HEK293 (cell line): ENCODE measurements at regions not wholly inside any gene's neighbourhood (a gene's known extent, or its start where the extent isn't known, plus 50 kb on each side); places are given as distances from the start of the nearest gene placed in this dataset.

Experiments
- CTCF ChIA-PET: fragments of 350-600 bp; formaldehyde crosslinking; extraction: SDS; loops from one replicate; lab custom pipeline; 2021; ENCODE audit warnings: antibody characterized with exemption; lab: Yijun Ruan, JAX
- POLR2A ChIA-PET: fragments of 300-600 bp; formaldehyde crosslinking; extraction: SDS; loops from one replicate; lab custom pipeline; 2020; ENCODE audit warnings: antibody characterized with exemption, inconsistent platforms; lab: Yijun Ruan, JAX
- H3K27ac ChIP-seq: fragments of 200-500 bp; sonication (Bioruptor generic); 2 replicates; pipeline ENCODE4 v1.5.1; 2014; ENCODE audit warnings: low read depth, low read length, control low read depth, inconsistent platforms; ENCODE audit errors: extremely low read depth
- H3K36me3 ChIP-seq, 2 experiments: fragments of 200-500 bp in 1 of 2; sonication (Bioruptor generic) in 1 of 2; 1 replicate in 1 of 2; 2 replicates in 1 of 2; pipeline ENCODE4 v1.5.1; 2014 to 2017; ENCODE audit warnings: inconsistent platforms in 2 of 2, low read length in 2 of 2; ENCODE audit not compliant: control insufficient read depth in 2 of 2, insufficient read depth in 1 of 2
- H3K4me1 ChIP-seq: fragments of 200-500 bp; sonication (Bioruptor generic); 2 replicates; pipeline ENCODE4 v1.5.1; 2014; ENCODE audit warnings: mild to moderate bottlenecking, low read length, inconsistent platforms; ENCODE audit not compliant: control insufficient read depth, insufficient read depth
- H3K4me3 ChIP-seq: 2 replicates; pipeline ENCODE4 v1.5.1; 2011; ENCODE audit warnings: low read depth, mild to moderate bottlenecking, control low read depth, low read length, moderate library complexity
- H3K9me3 ChIP-seq: fragments of 200-500 bp; sonication (Bioruptor generic); 2 replicates; pipeline ENCODE4 v1.5.1; 2014; ENCODE audit warnings: low read depth, low read length, inconsistent platforms; ENCODE audit not compliant: control insufficient read depth, insufficient read depth
- HIC1 ChIP-seq: fragments of 450-650 bp; formaldehyde crosslinking; IDR thresholded peaks from 2 replicates; pipeline ENCODE4 v1.5.1; 2016; ENCODE audit warnings: missing biosample characterization, missing genetic modification characterization
- KLF10 ChIP-seq: fragments of 450-650 bp; IDR thresholded peaks from 2 replicates; pipeline ENCODE4 v1.5.1; 2018; ENCODE audit warnings: missing biosample characterization, mild to moderate bottlenecking, missing genetic modification characterization
- SALL2 ChIP-seq: fragments of 450-650 bp; formaldehyde crosslinking; IDR thresholded peaks from 2 replicates; pipeline ENCODE4 v1.5.0; 2017; ENCODE audit warnings: missing biosample characterization, mild to moderate bottlenecking, missing genetic modification characterization, borderline replicate concordance
- SCRT2 ChIP-seq: fragments of 450-650 bp; formaldehyde crosslinking; IDR thresholded peaks from 2 replicates; pipeline ENCODE4 v1.5.1; 2016; ENCODE audit warnings: missing biosample characterization, missing genetic modification characterization
- SETDB1 ChIP-seq: IDR thresholded peaks from one replicate; pipeline ENCODE4 v1.6.1; 2017; ENCODE audit warnings: mild to moderate bottlenecking, low read length, moderate library complexity, mixed read lengths; ENCODE audit not compliant: insufficient read length
- SP2 ChIP-seq: fragments of 450-650 bp; formaldehyde crosslinking; IDR thresholded peaks from 2 replicates; pipeline ENCODE4 v1.5.1; 2016; ENCODE audit warnings: missing biosample characterization, missing genetic modification characterization
- TSHZ1 ChIP-seq: fragments of 450-650 bp; formaldehyde crosslinking; IDR thresholded peaks from 2 replicates; pipeline ENCODE4 v1.5.1; 2016; ENCODE audit warnings: missing biosample characterization, missing genetic modification characterization, borderline replicate concordance
- ZBTB48 ChIP-seq: fragments of 450-650 bp; formaldehyde crosslinking; IDR thresholded peaks from 2 replicates; pipeline ENCODE4 v1.5.1; 2016; ENCODE audit warnings: missing biosample characterization, missing genetic modification characterization
- ZNF10 ChIP-seq: fragments of 450-650 bp; formaldehyde crosslinking; IDR thresholded peaks from 2 replicates; pipeline ENCODE4 v1.5.1; 2017; ENCODE audit warnings: missing biosample characterization, missing genetic modification characterization
- ZNF202 ChIP-seq: fragments of 450-650 bp; formaldehyde crosslinking; IDR thresholded peaks from 2 replicates; pipeline ENCODE4 v1.5.1; 2016; ENCODE audit warnings: missing biosample characterization, missing genetic modification characterization, borderline replicate concordance
- ZNF214 ChIP-seq: fragments of 450-650 bp; formaldehyde crosslinking; IDR thresholded peaks from 2 replicates; pipeline ENCODE4 v1.5.1; 2017; ENCODE audit warnings: missing biosample characterization, mild to moderate bottlenecking, missing genetic modification characterization, borderline replicate concordance
- ZNF248 ChIP-seq: fragments of 450-650 bp; formaldehyde crosslinking; IDR thresholded peaks from 2 replicates; pipeline ENCODE4 v1.5.1; 2017; ENCODE audit warnings: missing biosample characterization, missing genetic modification characterization
- ZNF302 ChIP-seq: fragments of 450-650 bp; formaldehyde crosslinking; IDR thresholded peaks from 2 replicates; pipeline ENCODE4 v1.5.1; 2016; ENCODE audit warnings: missing biosample characterization, missing genetic modification characterization, low read depth
- ZNF426 ChIP-seq: fragments of 450-650 bp; formaldehyde crosslinking; IDR thresholded peaks from 2 replicates; pipeline ENCODE4 v1.5.1; 2017; ENCODE audit warnings: missing biosample characterization, missing genetic modification characterization, mild to moderate bottlenecking, inconsistent platforms, moderate library complexity
- ZNF473 ChIP-seq: fragments of 450-650 bp; formaldehyde crosslinking; IDR thresholded peaks from 2 replicates; pipeline ENCODE4 v1.5.1; 2017; ENCODE audit warnings: missing biosample characterization, missing genetic modification characterization
- ZNF548 ChIP-seq: fragments of 450-650 bp; formaldehyde crosslinking; IDR thresholded peaks from 2 replicates; pipeline ENCODE4 v1.5.1; 2016; ENCODE audit warnings: missing biosample characterization, missing genetic modification characterization
- ZNF549 ChIP-seq: fragments of 450-650 bp; IDR thresholded peaks from 2 replicates; pipeline ENCODE4 v1.5.1; 2018; ENCODE audit warnings: missing biosample characterization, missing genetic modification characterization, mild to moderate bottlenecking, inconsistent platforms, moderate library complexity
- ZNF555 ChIP-seq: fragments of 450-650 bp; formaldehyde crosslinking; conservative IDR thresholded peaks from 2 replicates; pipeline ENCODE4 v1.5.1; 2017; ENCODE audit warnings: missing biosample characterization, mild to moderate bottlenecking, missing genetic modification characterization, inconsistent platforms
- ZNF558 ChIP-seq: fragments of 450-650 bp; formaldehyde crosslinking; IDR thresholded peaks from 2 replicates; pipeline ENCODE4 v1.5.1; 2016; ENCODE audit warnings: missing biosample characterization, missing genetic modification characterization
- ZNF585B ChIP-seq: fragments of 450-650 bp; formaldehyde crosslinking; IDR thresholded peaks from 2 replicates; pipeline ENCODE4 v1.5.1; 2016; ENCODE audit warnings: missing biosample characterization, missing genetic modification characterization
- ZNF600 ChIP-seq: fragments of 450-650 bp; formaldehyde crosslinking; IDR thresholded peaks from 2 replicates; pipeline ENCODE4 v1.5.1; 2016; ENCODE audit warnings: missing biosample characterization, missing genetic modification characterization
- ZNF626 ChIP-seq: fragments of 450-650 bp; sonication (Bioruptor Pico); formaldehyde crosslinking; IDR thresholded peaks from 2 replicates; pipeline ENCODE4 v1.5.1; 2018; ENCODE audit warnings: missing biosample characterization, missing genetic modification characterization, inconsistent platforms
- ZNF654 ChIP-seq: fragments of 450-650 bp; formaldehyde crosslinking; IDR thresholded peaks from 2 replicates; pipeline ENCODE4 v1.5.1; 2016; ENCODE audit warnings: low read depth, missing biosample characterization, missing genetic modification characterization
- ZNF658 ChIP-seq: fragments of 450-650 bp; formaldehyde crosslinking; IDR thresholded peaks from 2 replicates; pipeline ENCODE4; 2016; ENCODE audit warnings: missing biosample characterization, missing genetic modification characterization
- ZNF660 ChIP-seq: fragments of 450-650 bp; IDR thresholded peaks from 2 replicates; pipeline ENCODE4 v1.5.1; 2018; ENCODE audit warnings: missing biosample characterization, mild to moderate bottlenecking, missing genetic modification characterization
- ZNF670 ChIP-seq: fragments of 450-650 bp; formaldehyde crosslinking; IDR thresholded peaks from 2 replicates; pipeline ENCODE4 v1.5.1; 2016; ENCODE audit warnings: missing biosample characterization, missing genetic modification characterization, low read depth
- ZNF704 ChIP-seq: fragments of 450-650 bp; formaldehyde crosslinking; IDR thresholded peaks from 2 replicates; pipeline ENCODE4 v1.5.1; 2016; ENCODE audit warnings: missing biosample characterization, missing genetic modification characterization
- ZNF707 ChIP-seq: fragments of 450-650 bp; formaldehyde crosslinking; IDR thresholded peaks from 2 replicates; pipeline ENCODE4 v1.5.1; 2016; ENCODE audit warnings: missing biosample characterization, missing genetic modification characterization
- ZNF747 ChIP-seq: fragments of 450-650 bp; formaldehyde crosslinking; IDR thresholded peaks from 2 replicates; pipeline ENCODE4 v1.5.1; 2016; ENCODE audit warnings: missing biosample characterization, missing genetic modification characterization
- ZNF768 ChIP-seq: fragments of 450-650 bp; formaldehyde crosslinking; IDR thresholded peaks from 2 replicates; pipeline ENCODE4 v1.5.1; 2018; ENCODE audit warnings: missing biosample characterization, mild to moderate bottlenecking, missing genetic modification characterization
- ZNF785 ChIP-seq: fragments of 450-650 bp; formaldehyde crosslinking; IDR thresholded peaks from 2 replicates; pipeline ENCODE4 v1.5.1; 2016; ENCODE audit warnings: missing biosample characterization, missing genetic modification characterization
- ZNF843 ChIP-seq: fragments of 450-650 bp; formaldehyde crosslinking; IDR thresholded peaks from 2 replicates; pipeline ENCODE4 v1.5.1; 2016; ENCODE audit warnings: missing biosample characterization, missing genetic modification characterization

DNA sequence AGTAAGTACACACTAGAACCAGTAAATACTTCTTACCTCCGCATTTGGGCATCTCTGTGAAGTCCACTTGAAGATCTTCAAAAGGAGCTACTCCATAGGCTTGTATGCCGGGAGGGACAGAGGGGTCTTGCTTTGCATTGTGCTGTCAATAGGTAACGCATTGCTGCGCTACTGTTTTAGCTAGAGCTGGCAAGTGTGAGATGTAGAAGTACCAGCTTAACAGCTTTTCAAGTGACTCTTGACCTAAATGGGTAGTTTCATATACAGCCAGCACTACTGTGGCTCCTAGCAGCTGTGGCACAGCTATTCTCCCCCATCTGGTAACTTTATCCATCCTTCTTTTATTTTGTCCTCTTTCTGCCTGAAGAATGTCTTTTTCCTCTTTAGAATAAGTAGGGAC is 205.3 kb upstream of the KLF8 start:
- Histone ChIP-seq H3K4me3 (no peak overlapping the region), H3K27ac (no peak overlapping the region), H3K4me1 (no peaks in the 10 kb centered on the region), H3K36me3 (no peaks in the 10 kb centered on the region), H3K9me3 (no peaks in the 10 kb centered on the region)
- TF ChIP-seq SETDB1 (no peak), ZNF670 (tag by site-specific recombination) (no peak), ZNF626 (no peak), ZNF248 (tag by site-specific recombination) (no peak), ZNF585B (tag by site-specific recombination) (no peak), ZNF558 (tag by site-specific recombination) (no peak), ZNF426 (tag by site-specific recombination) (no peak), ZNF10 (tag by site-specific recombination) (no peak), ZNF214 (tag by site-specific recombination) (no peak), ZNF843 (tag by site-specific recombination) (no peak), ZNF549 (tag by site-specific recombination) (no peak), ZBTB48 (tag by site-specific recombination) (no peak), ZNF707 (tag by site-specific recombination) (no peak), ZNF654 (tag by site-specific recombination) (no peak), ZNF704 (tag by site-specific recombination) (no peak), ZNF768 (tag by site-specific recombination) (no peak), SCRT2 (tag by site-specific recombination) (no peak), SALL2 (tag by site-specific recombination) (no peak)
- CTCF ChIA-PET: no interaction called here
- POLR2A ChIA-PET: no interaction called here

DNA sequence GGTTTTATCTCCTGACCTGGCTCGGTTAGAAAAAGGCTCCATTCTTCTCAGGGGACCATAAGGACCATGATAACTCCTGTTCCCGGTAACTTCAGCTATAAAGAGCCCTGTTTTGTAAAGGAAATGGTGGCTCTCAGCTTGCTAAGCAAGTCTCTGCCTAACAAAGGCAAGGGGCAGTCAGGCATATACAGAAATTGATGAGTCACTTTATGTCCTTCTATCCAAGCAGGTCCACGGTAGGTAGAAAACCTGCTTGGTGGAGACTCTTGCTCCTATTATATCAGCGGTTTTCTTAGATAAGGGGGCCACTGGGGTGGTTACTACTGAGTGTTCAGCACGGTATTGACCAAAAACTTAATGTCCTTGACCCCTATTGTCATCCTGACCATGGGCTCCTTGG is 203.0 kb upstream of the KLF8 start:
- TF ChIP-seq ZNF548 (tag by site-specific recombination) (no peak), ZNF555 (tag by site-specific recombination) (no peak), HIC1 (tag by site-specific recombination) (no peak), ZNF302 (tag by site-specific recombination) (no peak), ZNF473 (tag by site-specific recombination) (no peak), ZNF660 (no peak), ZNF600 (tag by site-specific recombination) (no peak), SP2 (tag by site-specific recombination) (no peak), SETDB1 (no peak), ZNF768 (tag by site-specific recombination) (no peak), ZNF747 (no peak), KLF10 (tag by site-specific recombination) (no peak), ZNF658 (tag by site-specific recombination) (no peak), TSHZ1 (tag by site-specific recombination) (no peak), ZNF202 (tag by site-specific recombination) (no peak), ZNF785 (tag by site-specific recombination) (no peak)
- TF ChIP-seq, all 188 proteins: peak for 0
- CTCF ChIA-PET: no interaction called here
- no peaks in the 10 kb centered on the region for H3K4me1 ChIP-seq
- POLR2A ChIA-PET: no interaction called here
- no peaks in the 10 kb centered on the region for H3K36me3 ChIP-seq
- no peak overlapping the region for H3K27ac ChIP-seq
- no peak overlapping the region for H3K4me3 ChIP-seq
- H3K9me3 ChIP-seq: no peaks in the 10 kb centered on the region
